Activated CD4-positive, CD25-positive, alpha-beta regulatory T cell treated with anti-CD3 and anti-CD28 coated beads, Interleukin-2, amount 50 U/mL, for 24 hours (primary cell): ENCODE measurements at regions not wholly inside any gene's neighbourhood (a gene's known extent, or its start where the extent isn't known, plus 50 kb on each side); places are given as distances from the start of the nearest gene placed in this dataset.
A peak's percentile ranks its signal among the peaks of the same experiment; 100 is the strongest.

Experiments used
- ATAC-seq, 2 donors: fragments of 150-1000 bp; cut with Tn5 transposase; one replicate each; pipeline ENCODE4 v1.10.0; 2021; ENCODE audit warnings: mild to moderate bottlenecking in 1 of 2, moderate library complexity in 1 of 2

DNA sequence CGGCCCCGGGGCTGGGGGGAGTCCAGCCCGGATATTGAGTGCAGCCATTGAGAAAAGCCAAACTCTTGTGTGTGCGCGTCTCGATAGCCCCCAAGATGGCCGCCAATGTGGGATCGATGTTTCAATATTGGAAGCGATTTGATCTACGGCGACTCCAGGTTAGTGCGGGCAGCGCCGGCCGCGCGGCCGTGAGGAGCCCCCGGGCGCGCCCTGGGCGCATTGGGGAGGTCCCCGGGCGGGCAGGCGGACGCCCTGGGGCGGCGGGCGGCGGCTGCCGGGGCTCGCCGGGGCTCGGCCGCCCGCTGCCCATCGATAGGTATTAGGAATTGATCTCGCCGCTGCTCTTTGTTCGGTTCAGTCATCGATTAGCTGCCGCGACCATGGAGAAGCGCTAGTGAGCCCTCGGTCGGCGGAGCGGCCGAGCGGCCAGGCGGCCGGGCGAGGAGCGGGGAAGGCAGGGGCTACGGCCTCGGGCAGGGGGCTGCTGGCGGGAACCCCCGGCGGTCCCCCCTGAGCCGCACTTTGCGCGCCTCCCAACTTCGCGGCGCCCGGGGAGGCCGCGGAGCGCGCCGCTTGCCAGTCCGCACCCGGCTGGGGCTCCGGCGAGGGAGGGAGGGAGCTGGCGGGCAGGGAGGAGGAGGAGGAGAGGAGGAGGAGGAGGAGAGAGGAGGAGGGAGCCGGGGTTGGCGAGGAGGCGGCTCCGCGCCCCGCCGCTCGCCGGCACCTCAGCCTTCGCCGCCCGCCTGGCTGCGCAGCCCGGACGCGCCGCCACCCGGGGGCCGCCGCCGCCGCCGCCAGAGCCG is 113.9 kb upstream of the MYL2 start, which contains the start of gene CUX2:
Gene CUX2, plus strand, starts transcription at position 83 of the 803 bp plus-strand sequence.
- ATAC-seq: no peak

DNA sequence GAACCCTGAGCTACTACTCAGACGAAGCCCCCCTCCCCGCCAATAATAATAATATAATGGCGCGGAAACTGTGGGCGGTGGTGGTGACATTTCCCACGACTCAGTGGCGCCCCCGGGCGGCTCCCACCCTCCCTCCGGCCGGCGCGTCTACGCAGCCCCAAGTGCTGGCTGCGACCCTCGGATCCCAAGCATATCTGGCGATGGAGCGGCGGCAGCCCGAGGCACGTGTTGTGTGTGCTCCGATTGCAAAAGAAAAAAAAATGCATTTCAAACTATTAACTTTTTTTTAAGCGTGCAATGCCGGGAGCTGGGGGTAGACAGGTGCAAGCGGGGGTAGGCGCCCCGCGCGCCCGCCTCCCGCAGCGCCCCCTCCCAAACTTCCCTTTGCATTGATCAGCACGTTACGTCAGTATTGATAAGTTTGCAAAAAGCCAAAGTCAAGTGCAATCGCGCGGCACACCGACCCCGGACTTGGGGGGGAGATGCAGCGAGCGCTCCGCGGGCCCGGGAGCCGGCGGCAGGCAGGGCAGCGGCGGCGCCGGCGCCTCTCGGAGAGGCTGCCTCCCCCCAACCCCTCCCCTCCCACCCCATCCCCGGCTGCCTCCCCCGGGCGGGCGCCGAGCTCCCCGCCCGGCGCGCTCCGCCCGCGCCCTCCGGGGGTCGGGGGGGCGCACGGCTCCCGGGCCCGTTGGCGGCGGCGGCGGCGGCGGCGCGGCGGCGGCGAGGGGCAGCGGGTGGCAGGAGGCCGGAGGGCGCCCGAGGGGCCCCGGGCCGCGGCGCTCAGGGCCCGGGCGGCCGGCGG is 113.1 kb upstream of the MYL2 start:
- no peak for ATAC-seq

DNA sequence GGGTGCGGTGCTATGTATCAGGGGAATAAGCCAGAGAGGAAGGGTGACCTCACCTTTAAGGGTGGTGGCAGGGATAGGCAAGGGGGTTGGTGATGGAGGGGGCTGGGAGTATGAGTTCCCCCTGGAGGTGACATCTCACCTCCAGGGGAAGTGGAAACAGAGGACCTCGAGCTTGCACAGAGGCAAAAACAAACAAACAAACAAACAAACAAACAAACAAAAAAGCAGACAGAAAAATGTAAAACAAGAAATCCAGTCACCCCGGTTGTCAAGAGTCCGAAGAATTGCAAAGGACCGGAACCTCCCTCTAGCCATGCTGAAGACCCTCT is 112.2 kb upstream of the MYL2 start:
- ATAC-seq: no peak

GRCh38 chr12:111031916-111032590 is 111.7 kb upstream of the MYL2 start:
- no peak for ATAC-seq

DNA sequence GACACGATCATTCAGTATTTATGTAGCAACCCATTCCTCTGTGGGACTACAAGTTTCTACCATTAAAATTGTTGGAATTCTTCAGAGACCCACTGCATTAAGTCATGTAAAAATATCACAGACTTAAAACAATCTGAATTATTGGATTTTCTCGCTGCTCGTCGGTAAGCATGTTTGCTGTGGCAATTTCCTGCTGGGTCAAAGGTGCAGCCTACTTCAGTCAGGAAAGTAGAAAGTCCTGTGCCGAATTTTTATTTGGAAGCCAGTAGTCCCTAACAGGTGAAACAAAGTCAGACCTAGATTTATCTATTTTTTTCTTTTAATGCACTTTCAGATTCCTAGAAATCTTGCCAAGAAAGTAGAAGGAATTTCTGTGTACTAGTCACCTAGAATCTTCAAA is 110.4 kb upstream of the MYL2 start:
- ATAC-seq: no peak

- no peak for ATAC-seq
Observed at GRCh38 chr12:111029732-111030131, 109.4 kb upstream of the MYL2 start.

- no peak for ATAC-seq
Observed at GRCh38 chr12:111029305-111029704, 108.9 kb upstream of the MYL2 start.

DNA sequence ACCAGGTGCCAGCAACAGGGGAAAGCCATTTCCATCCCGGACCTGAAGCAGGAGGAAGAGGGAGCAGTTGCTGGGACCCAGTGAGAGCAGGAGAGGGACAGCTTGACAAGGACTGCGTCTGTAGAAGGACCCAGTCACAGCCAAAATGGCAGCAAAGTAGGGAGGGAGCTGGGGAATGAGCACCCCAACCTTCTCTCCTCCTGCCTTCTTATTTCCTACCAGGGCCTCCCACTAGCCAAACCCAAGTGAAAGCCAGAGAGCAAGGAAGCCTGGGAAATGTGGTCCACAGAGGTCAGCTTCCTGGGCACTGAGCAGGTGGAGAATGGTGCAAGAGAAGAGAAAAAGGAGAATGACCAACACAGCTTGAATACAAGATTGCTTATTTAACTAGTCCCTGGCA is 108.5 kb upstream of the MYL2 start:
- no peak for ATAC-seq

GRCh38 chr12:111027431-111027830 is 107.1 kb upstream of the MYL2 start:
- no peak for ATAC-seq

DNA sequence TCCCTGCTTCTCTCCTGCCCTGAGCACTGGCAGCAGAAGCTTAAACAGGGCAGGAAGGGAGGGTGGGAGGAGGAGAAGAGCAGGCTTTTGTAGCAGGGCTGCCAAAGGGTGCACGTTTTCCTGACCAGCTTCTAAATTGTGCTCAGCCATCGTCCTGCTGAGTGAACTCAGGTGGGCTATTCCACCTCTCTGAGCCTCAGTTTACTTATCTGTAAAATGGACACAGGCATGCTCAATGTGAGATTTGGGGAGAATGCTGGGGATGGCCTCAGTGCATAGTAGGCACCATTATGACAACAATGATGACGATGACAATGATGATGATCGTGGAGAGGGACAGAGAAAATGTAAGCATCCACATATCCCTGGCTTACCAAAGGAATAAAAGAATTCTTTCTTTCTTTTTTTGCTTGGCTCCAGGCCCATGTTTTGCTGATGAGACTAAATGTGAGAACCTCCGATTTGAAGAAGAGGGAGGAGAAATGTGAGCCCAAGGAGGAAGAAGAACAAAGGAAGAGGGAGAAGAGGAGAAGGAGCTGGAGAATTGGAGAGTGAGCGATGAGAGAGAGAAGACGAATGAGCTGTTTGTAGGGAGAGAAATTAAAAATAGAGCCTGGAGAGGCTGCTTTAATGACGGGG is 105.5 kb upstream of the MYL2 start:
- ATAC-seq: no peak

- no peak for ATAC-seq
Observed at GRCh38 chr12:111025301-111025700, 104.9 kb upstream of the MYL2 start.

DNA sequence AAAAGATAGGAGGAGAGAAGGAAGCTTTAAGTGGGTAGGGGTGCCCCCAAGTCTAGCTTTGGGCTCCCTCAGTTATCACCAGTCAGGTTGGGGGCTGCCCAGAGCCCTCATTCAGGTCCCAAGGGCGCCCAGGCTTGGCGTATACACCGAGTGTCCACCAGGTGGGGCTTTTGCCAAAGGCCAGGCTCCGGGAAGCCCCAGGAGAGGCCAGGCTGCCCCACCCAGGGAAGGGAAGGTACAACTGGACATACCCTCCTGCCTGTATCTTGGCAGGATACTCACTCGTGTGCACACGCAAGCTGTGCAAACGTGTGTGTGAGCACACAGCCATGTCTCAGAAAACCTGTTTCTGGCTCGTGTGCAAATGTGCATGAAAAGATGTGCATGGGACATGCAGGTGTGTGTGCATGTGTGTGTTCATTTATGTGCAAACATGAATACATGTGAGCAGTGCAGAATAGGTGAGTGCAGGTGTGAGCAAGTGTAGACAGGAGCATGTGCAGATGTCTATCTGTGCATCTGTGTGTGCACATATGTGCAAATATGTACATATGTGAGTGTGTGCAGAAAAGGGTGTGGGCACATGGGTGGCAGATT is 103.9 kb upstream of the MYL2 start:
- peak; percentile 49 to 58 for ATAC-seq

DNA sequence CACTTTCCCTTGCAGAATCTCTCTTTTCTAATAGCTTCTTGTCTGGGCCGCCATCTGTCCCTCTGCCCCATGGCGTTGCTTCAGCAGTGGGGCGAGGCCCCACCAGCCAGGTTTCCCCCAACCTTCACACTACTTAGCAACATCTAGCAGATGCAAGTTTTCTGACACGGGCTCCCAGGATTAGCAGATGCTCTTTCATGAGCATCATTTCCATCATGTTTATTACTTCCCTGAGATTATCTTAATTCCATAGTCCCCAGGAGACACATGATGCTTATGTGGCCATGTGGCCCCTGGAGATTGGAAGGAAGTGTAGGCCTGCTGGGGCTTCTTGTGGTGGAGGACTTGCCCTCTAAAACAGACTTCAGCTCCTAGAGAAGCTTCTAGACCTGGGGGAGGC is 102.0 kb upstream of the MYL2 start:
- ATAC-seq: no peak

GRCh38 chr12:111014547-111014946 is 94.2 kb upstream of the MYL2 start:
- ATAC-seq: no peak

DNA sequence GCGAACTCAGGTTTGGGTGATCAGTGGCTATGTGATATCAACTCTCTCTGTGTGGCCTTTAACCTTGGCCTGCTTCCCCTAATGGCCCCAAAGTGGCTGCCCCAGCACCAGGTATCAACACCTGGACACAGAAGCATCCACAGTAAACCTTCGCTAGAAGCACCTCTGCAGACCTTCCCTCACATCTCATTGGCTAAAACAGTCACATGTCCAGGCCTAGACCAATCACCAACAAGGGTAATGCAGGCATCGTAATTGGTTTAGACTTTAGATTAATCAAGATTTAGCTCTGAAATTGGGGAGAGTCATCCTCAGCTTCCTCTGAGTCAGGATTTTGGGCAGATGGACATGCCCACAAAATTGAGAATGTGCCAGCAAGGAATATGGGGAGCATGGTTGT is 92.5 kb upstream of the MYL2 start:
- no peak for ATAC-seq

DNA sequence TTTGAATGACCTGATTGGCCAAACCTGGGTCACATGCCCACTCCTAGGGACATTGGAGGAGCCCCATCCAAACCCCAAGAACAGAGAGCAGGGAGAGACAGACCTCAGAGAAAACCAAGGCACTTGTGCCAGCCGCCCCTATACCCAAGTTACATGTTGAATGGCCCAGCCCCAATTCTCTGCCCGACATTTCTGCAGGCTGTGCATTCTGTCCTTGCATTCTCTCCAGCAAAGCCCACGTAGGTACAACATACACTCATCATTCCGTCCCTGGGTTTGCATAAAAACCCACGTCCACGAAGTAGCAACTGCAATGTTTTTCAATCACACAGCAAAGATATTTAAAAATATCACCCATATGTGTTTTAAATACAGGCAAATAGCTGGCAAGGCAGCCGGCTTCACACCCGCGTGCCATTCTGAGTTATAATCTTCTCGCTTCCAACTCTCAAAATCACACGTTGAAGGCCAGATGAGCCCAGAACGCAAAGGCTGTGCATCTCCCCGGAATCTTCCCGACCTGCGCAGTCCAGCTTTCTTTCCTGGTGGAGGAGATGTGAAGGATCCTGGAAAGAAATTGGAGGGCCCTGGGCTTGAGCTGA is 91.7 kb upstream of the MYL2 start:
- ATAC-seq: no peak

DNA sequence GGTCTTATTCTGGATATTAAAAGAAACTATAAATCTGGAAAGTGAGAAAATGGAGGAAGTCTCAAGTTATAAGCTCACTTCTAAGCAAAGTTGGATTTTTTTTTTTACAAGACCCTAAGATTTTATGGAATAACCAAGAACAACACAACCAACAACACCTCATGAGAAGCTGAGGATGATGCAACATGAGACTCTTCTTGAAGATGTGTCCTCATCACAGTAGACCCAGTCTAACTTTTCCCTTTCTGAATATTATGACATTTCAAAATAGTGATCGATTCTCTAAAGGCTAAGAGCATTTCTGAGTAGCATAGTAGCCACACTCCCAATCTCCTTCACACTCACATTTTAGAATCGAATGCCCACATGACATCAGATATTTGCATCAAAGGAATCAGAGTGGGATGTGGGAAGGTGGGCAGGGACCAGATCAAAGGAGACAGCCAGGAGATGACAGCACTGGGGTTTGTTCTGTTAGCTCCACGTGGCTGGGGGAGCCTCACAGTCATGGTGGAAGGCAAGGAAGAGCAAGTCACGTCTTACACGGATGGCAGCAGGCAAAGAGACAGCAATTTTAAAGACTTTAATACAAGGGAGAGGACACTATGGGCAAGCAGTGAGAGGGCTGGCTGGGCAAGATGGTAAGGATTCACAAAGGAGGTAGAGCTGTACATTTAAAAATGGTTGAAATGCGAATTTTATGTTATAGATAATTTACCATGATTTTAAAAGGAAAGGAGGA is 90.7 kb upstream of the MYL2 start:
- no peak for ATAC-seq

GRCh38 chr12:111010061-111010460 is 89.7 kb upstream of the MYL2 start:
- no peak for ATAC-seq

DNA sequence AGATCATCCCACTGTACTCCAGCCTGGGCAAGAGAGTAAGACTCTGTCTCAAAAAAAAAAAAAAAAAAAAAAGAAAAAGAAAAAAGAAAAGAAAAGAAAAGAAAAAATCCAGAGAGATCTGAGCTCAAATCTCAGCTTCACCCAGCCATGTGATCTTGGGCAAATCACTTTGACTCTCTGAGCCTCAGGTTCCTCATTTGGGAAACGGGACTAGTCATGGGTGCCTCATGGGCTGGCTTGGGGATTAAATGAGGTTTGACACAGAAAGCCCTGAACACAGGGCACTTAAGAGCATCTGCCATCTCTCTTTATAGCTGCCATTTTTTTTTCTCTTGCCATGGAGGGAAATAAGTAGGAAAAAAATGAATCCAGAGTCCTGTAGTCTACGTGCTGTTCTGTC is 86.2 kb upstream of the MYL2 start:
- no peak for ATAC-seq

- no peak for ATAC-seq
Observed at GRCh38 chr12:110998971-110999370, 78.6 kb upstream of the MYL2 start.

DNA sequence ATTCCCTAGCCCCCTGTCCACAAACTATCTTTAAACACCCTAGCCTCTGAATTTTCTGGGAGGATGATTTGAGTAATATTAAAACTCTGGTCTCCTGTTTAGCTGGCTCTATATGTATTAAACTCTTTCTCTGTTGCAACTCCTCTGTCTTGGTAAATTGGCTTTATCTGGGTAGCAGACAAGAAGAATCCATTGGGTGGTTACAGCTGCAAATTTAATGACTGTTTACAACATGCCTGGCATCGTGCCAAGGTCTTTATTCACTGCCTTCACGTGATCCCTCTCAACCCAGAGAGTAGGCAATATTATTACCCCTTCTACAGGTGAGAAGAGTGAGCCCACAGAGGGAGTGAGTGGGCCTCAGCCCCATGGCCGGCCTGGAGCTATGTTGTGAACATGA is 77.8 kb upstream of the MYL2 start:
- no peak for ATAC-seq

GRCh38 chr12:110996415-110996814 is 76.0 kb upstream of the MYL2 start:
- no peak for ATAC-seq
